ENCODE measurements at regions not wholly inside any gene's neighbourhood (a gene's known extent, or its start where the extent isn't known, plus 50 kb on each side); places are given as distances from the start of the nearest gene placed in this dataset.

DNA sequence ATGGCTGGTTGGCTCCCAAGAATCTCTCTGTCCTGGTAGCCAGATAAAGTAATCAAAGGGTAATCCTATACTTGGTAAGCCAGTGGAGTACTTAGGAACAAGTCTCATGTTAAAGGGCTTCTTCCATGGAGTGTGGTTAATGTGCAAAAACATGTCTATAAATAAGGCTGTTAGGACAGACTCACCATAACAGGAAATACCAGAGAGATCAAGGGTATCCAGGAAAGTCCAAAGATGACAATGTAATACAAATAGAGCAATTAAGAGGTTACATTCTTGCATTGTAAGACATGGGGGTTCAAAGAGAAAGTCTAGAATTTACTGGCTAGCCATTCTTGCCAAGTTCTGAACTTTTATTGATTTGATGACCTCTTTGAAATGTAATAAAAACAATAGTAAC is 61.9 kb upstream of the ZCCHC13 start (continued):
- TF ChIP-seq SOX13 (IDR thresholded peaks at IDR 0.05) (peak; percentile 23; the same call in 1 of the 2 replicates), SOX13 (CRISPR knock-in tag; conservative IDR thresholded peaks at IDR 0.05 in 1 of 2, IDR thresholded peaks at IDR 0.05 in 1 of 2) (peak in 1 of 2 experiments; percentile 86; a peak in 2 of 4 replicates), CENPT (CRISPR knock-in tag; IDR thresholded peaks at IDR 0.05; ENCODE audit: low read depth) (no peak), FOXO1 (CRISPR knock-in tag; IDR thresholded peaks at IDR 0.05) (peak; percentile 80), SMC3 (IDR thresholded peaks at IDR 0.05; ENCODE audit: low read length) (no peak), JDP2 (CRISPR knock-in tag; IDR thresholded peaks at IDR 0.05; ENCODE audit: borderline replicate concordance) (no peak), GATAD2A (CRISPR knock-in tag; IDR thresholded peaks at IDR 0.05) (peak; percentile 85), HDAC1 (CRISPR knock-in tag; IDR thresholded peaks at IDR 0.05) (no peak), REXO4 (CRISPR knock-in tag; IDR thresholded peaks at IDR 0.05; ENCODE audit: borderline replicate concordance) (no peak), HCFC1 (IDR thresholded peaks at IDR 0.05; ENCODE audit: low read depth, low read length) (no peak), ONECUT2 (CRISPR knock-in tag; IDR thresholded peaks at IDR 0.05) (peak; percentile 76), TEAD3 (CRISPR knock-in tag; optimal IDR thresholded peaks at IDR 0.05; ENCODE audit: borderline replicate concordance) (peak; percentile 93), ZSCAN20 (CRISPR knock-in tag; IDR thresholded peaks at IDR 0.05; ENCODE audit: borderline replicate concordance) (no peak), CREM (IDR thresholded peaks at IDR 0.05) (peak; percentile 71; the same call in 1 of the 2 replicates), CREM (CRISPR knock-in tag; IDR thresholded peaks at IDR 0.05) (no peak), ZNF597 (CRISPR knock-in tag; IDR thresholded peaks at IDR 0.05) (no peak), KAT7 (CRISPR knock-in tag; IDR thresholded peaks at IDR 0.05; ENCODE audit: borderline replicate concordance) (no peak), ARID5B (CRISPR knock-in tag; IDR thresholded peaks at IDR 0.05) (peak; percentile 85), ZNF101 (CRISPR knock-in tag; IDR thresholded peaks at IDR 0.05; ENCODE audit: borderline replicate concordance, low read depth) (no peak), SKI (IDR thresholded peaks at IDR 0.05; ENCODE audit: partially characterized antibody) (peak; percentile 67), ZNF136 (CRISPR knock-in tag; IDR thresholded peaks at IDR 0.05; ENCODE audit: low read depth) (no peak), SMAD9 (CRISPR knock-in tag; IDR thresholded peaks at IDR 0.05) (no peak), HNRNPL (IDR thresholded peaks at IDR 0.05; ENCODE audit: low read depth, low read length) (no peak), ZFP82 (CRISPR knock-in tag; IDR thresholded peaks at IDR 0.05; ENCODE audit: borderline replicate concordance) (no peak), MED1 (CRISPR knock-in tag; IDR thresholded peaks at IDR 0.05) (peak; percentile 93)
- TF ChIP-seq, protein P1, sequence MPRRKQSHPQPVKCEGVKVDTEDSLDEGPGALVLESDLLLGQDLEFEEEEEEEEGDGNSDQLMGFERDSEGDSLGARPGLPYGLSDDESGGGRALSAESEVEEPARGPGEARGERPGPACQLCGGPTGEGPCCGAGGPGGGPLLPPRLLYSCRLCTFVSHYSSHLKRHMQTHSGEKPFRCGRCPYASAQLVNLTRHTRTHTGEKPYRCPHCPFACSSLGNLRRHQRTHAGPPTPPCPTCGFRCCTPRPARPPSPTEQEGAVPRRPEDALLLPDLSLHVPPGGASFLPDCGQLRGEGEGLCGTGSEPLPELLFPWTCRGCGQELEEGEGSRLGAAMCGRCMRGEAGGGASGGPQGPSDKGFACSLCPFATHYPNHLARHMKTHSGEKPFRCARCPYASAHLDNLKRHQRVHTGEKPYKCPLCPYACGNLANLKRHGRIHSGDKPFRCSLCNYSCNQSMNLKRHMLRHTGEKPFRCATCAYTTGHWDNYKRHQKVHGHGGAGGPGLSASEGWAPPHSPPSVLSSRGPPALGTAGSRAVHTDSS (CRISPR knock-in tag; conservative IDR thresholded peaks at IDR 0.05) = no peak
- TF ChIP-seq, protein P2, sequence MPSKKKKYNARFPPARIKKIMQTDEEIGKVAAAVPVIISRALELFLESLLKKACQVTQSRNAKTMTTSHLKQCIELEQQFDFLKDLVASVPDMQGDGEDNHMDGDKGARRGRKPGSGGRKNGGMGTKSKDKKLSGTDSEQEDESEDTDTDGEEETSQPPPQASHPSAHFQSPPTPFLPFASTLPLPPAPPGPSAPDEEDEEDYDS (CRISPR knock-in tag; IDR thresholded peaks at IDR 0.05) = no peak
